Ovary (tissue), 7 donors: ENCODE measurements at regions not wholly inside any gene's neighbourhood (a gene's known extent, or its start where the extent isn't known, plus 50 kb on each side); places are given as distances from the start of the nearest gene placed in this dataset.

Source experiments
- DNase-seq, 5 donors: peaks; one replicate each; pipeline ENCODE4 v3.0.0-alpha.2; 2019 to 2020
- H3K27ac ChIP-seq, 2 donors: fragments of 200-600 bp; one replicate each; pipeline versions ENCODE4 v1.5.1 to v1.8.0; 2019 to 2022
- H3K27me3 ChIP-seq: fragments of 200-600 bp; one replicate; pipeline ENCODE4 v1.8.0; 2022
- H3K36me3 ChIP-seq: fragments of 200-600 bp; sonication (generic); one replicate; pipeline ENCODE4 v1.5.1; 2019
- H3K4me1 ChIP-seq: one replicate; pipeline ENCODE4 v1.8.1; 2013; ENCODE audit warnings: mild to moderate bottlenecking, moderate library complexity; ENCODE audit not compliant: insufficient read depth
- H3K4me3 ChIP-seq: fragments of 200-600 bp; sonication (generic); one replicate; pipeline ENCODE4 v1.5.1; 2017
- H3K9me3 ChIP-seq, 2 donors: fragments of 200-600 bp in 1 of 2; sonication (generic) in 1 of 2; one replicate each; pipeline versions ENCODE4 v1.5.1 to v1.8.1; 2013 to 2019; ENCODE audit warnings: mild to moderate bottlenecking in 1 of 2, moderate library complexity in 1 of 2
- CTCF ChIP-seq, 3 donors: fragments of 450-650 bp in 2 of 3; fragments of 200-600 bp in 1 of 3; IDR thresholded peaks; one replicate each; pipeline versions ENCODE4 v1.5.1 to v1.8.0; 2016 to 2022; ENCODE audit warnings: antibody characterized with exemption in 3 of 3, mild to moderate bottlenecking in 1 of 3
- EP300 ChIP-seq: sonication (generic); formaldehyde crosslinking; IDR thresholded peaks from one replicate; pipeline ENCODE4 v1.6.1; 2017; ENCODE audit warnings: antibody characterized with exemption
- POLR2A ChIP-seq: fragments of 450-650 bp; IDR thresholded peaks from one replicate; pipeline ENCODE4 v1.6.1; 2017; ENCODE audit warnings: antibody characterized with exemption, mild to moderate bottlenecking, moderate library complexity
- WGBS, 3 donors: extraction: QIAGEN DNeasy Blood & Tissue Kit in 1 of 3; methylation state at CpG; one replicate each; pipeline versions ENCODE4 v1.1.5 to v1.1.7; 2013 to 2017; 5-methylcytosine and 5-hydroxymethylcytosine counted together
- intact Hi-C, 4 donors: fragments of 100-400 bp; cut with DNase I; formaldehyde crosslinking; loops; one replicate each; pipeline versions ENCODE4 v1.11.0 to v1.15.1; 2022 to 2023
- donor health status: DM: no; HTN: no; CAD: no; lungs with moderate emphysema.
- donor health status: DM: no; HTN: no; CAD: no.
- donor health status: Bipolar disorder and iron deficiency.
- donor health status: DM: no; HTN: no; CAD: no.
- donor health status: DM: yes; HTN: yes; CAD: no.

DNA sequence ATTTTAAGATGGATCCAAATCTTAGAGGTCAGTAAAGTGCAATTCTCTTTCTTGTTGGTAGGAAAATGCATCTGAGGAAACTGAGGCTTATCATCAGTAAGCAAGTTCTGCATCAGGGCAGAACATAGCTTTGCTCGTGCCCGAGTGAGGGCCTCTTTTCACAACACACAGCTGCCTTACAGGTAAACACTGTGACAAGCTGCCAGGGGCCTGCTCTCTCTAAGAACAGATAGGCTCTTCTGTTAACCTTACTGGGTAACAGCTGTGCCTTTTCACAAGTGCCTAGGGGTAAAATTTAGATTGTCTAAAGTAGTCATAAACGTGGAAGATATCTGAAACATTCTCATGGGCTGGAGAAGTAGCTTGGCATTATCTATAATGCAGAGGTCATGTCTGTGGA is 118.1 kb downstream of the C3orf38 start:
- H3K9me3 ChIP-seq: no peaks in the 10 kb centered on the region
- no peaks in the 10 kb centered on the region for H3K36me3 ChIP-seq
- no peak overlapping the region for H3K4me3 ChIP-seq
- no peak for DNase-seq
- TF ChIP-seq CTCF (IDR thresholded peaks at IDR 0.05) (no peak), EP300 (no peak), POLR2A (no peak)
- no peaks in the 10 kb centered on the region for H3K27me3 ChIP-seq
- H3K4me1 ChIP-seq: no peaks in the 10 kb centered on the region
- intact Hi-C loops: no loop called here
- whole genome bisulfite sequencing, 3 donors: 7 to 15% (median 8%) methylated on average over 3 of the region's 3 CpGs
- no peak overlapping the region for H3K27ac ChIP-seq

- H3K9me3 ChIP-seq: no peaks in the 10 kb centered on the region
- 80 to 82% (median 80%) methylated on average over 3 of the region's 3 CpGs for WGBS, 3 donors
- peaks cover 3% of the 10 kb centered on the region for H3K4me1 ChIP-seq
- intact Hi-C loops: loop anchor here in 1 of 4 donors (10.0 kb wide), 1 partner anchor 1716 kb away; no protein-coding TSS in a partner anchor
- no peaks in the 10 kb centered on the region for H3K36me3 ChIP-seq
- TF ChIP-seq EP300: no peak
- no peak for TF ChIP-seq POLR2A
- no peak for TF ChIP-seq CTCF (IDR thresholded peaks at IDR 0.05)
- H3K27me3 ChIP-seq: no peaks in the 10 kb centered on the region
- no peak for DNase-seq
- H3K4me3 ChIP-seq: no peak overlapping the region
- no peak overlapping the region for H3K27ac ChIP-seq
Observed at GRCh38 chr3:88280326-88280725, 130.6 kb downstream of the C3orf38 start.

- whole genome bisulfite sequencing, 3 donors: 84 to 90% (median 85%) methylated on average over 6 of the region's 6 CpGs
- Histone ChIP-seq H3K9me3 (no peaks in the 10 kb centered on the region), H3K4me1 (peaks cover 3% of the 10 kb centered on the region), H3K27me3 (no peaks in the 10 kb centered on the region), H3K27ac (no peak overlapping the region), H3K36me3 (no peaks in the 10 kb centered on the region), H3K4me3 (no peak overlapping the region)
- no peak for DNase-seq
- TF ChIP-seq EP300 (no peak), POLR2A (no peak), CTCF (IDR thresholded peaks at IDR 0.05) (no peak)
- intact Hi-C loops: loop anchor here in 1 of 4 donors (10.0 kb wide), 1 partner anchor 1718 kb away; no protein-coding TSS in a partner anchor
Observed at GRCh38 chr3:88282528-88283241, 132.9 kb downstream of the C3orf38 start.

DNA sequence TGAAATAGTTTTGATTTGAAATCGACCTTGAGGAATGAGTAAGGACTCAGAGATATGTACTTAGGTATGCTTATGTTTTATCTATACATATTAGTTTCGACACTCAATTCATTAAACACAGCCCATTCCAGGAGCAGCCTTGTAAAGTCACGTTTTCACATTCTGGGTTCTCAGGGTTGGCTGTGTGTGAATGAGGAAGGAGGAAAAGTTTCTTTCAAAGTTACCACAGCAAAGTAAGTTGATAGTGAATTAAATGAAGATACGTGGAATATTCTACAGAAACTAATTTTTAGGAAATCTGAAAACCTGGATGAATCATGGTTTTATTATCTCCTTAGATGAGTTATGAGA is 133.5 kb downstream of the C3orf38 start:
- 31 to 47% (median 38%) methylated on average over 4 of the region's 4 CpGs for WGBS, 3 donors
- no peaks in the 10 kb centered on the region for H3K27me3 ChIP-seq
- no peak overlapping the region for H3K4me3 ChIP-seq
- intact Hi-C loops: loop anchor here in 1 of 4 donors (10.0 kb wide), 1 partner anchor 1718 kb away; no protein-coding TSS in a partner anchor
- no peaks in the 10 kb centered on the region for H3K9me3 ChIP-seq
- peaks cover 3% of the 10 kb centered on the region for H3K4me1 ChIP-seq
- H3K27ac ChIP-seq: no peak overlapping the region
- no peaks in the 10 kb centered on the region for H3K36me3 ChIP-seq
- no peak for TF ChIP-seq POLR2A
- TF ChIP-seq CTCF (IDR thresholded peaks at IDR 0.05): no peak
- no peak for TF ChIP-seq EP300
- no peak for DNase-seq
